GM23338 (cell line): ENCODE measurements at regions not wholly inside any gene's neighbourhood (a gene's known extent, or its start where the extent isn't known, plus 50 kb on each side); places are given as distances from the start of the nearest gene placed in this dataset.

Experiments used
- ATAC-seq: fragments of 200-7000 bp; cut with Tn5 transposase; 3 replicates; pipeline ENCODE4 v1.9.1; 2020
- DNase-seq: peaks from one replicate; pipeline ENCODE4 v3.0.0-alpha.2; 2015; ENCODE audit warnings: low spot score
- H2AFZ ChIP-seq: fragments of 200-600 bp; sonication (generic); 2 replicates; pipeline ENCODE4 v1.8.0; 2016; ENCODE audit warnings: antibody characterized with exemption, mild to moderate bottlenecking, moderate library complexity
- H3F3A ChIP-seq: fragments of 200-600 bp; sonication (generic); replicated peaks from 2 replicates; pipeline ENCODE4 v1.8.0; 2017; ENCODE audit warnings: antibody characterized with exemption, mixed run types, low read depth
- H3K27ac ChIP-seq: fragments of 200-600 bp; sonication (generic); 2 replicates; pipeline ENCODE4 v1.6.1; 2016; ENCODE audit warnings: low read depth
- H3K27me3 ChIP-seq: fragments of 200-600 bp; sonication (generic); 2 replicates; pipeline ENCODE4 v1.8.0; 2016; ENCODE audit warnings: mild to moderate bottlenecking, mixed run types, moderate library complexity; ENCODE audit not compliant: insufficient read depth
- H3K36me3 ChIP-seq: fragments of 200-600 bp; sonication (generic); 2 replicates; pipeline ENCODE4 v1.8.0; 2016; ENCODE audit warnings: mild to moderate bottlenecking; ENCODE audit not compliant: insufficient read depth
- H3K4me1 ChIP-seq: fragments of 200-600 bp; sonication (generic); 2 replicates; pipeline ENCODE4 v1.8.0; 2016; ENCODE audit warnings: mild to moderate bottlenecking, moderate library complexity; ENCODE audit not compliant: insufficient read depth
- H3K4me2 ChIP-seq: fragments of 200-600 bp; sonication (generic); 2 replicates; pipeline ENCODE4 v1.7.1; 2017; ENCODE audit warnings: mixed run types
- H3K4me3 ChIP-seq: fragments of 200-600 bp; sonication (generic); 2 replicates; pipeline ENCODE4 v1.6.1; 2016; ENCODE audit warnings: mixed run types
- H3K79me2 ChIP-seq: fragments of 200-600 bp; sonication (generic); replicated peaks from 2 replicates; pipeline ENCODE4 v1.8.0; 2017; ENCODE audit warnings: mild to moderate bottlenecking; ENCODE audit not compliant: insufficient read depth
- H3K9me2 ChIP-seq: fragments of 200-600 bp; sonication (generic); 2 replicates; pipeline ENCODE4 v1.8.0; 2017; ENCODE audit not compliant: insufficient read depth
- H4K20me1 ChIP-seq: fragments of 200-600 bp; sonication (generic); replicated peaks from 2 replicates; pipeline ENCODE4 v1.8.0; 2017; ENCODE audit warnings: mild to moderate bottlenecking; ENCODE audit not compliant: insufficient read depth
- H3K27ac Mint-ChIP-seq: 2 replicates; pipeline ENCODE4 v1.8.0; 2020; ENCODE audit warnings: inconsistent platforms, mild to moderate bottlenecking, moderate library complexity, mixed read lengths
- H3K27me3 Mint-ChIP-seq: 3 replicates; pipeline ENCODE4 v1.8.0; 2022; ENCODE audit warnings: low read depth, mild to moderate bottlenecking, moderate library complexity, mixed read lengths, inconsistent platforms; ENCODE audit not compliant: insufficient read depth, poor library complexity
- H3K36me3 Mint-ChIP-seq: 3 replicates; pipeline ENCODE4 v1.8.0; 2021; ENCODE audit warnings: low read depth, mild to moderate bottlenecking, inconsistent platforms, moderate library complexity, mixed read lengths
- H3K4me1 Mint-ChIP-seq: 3 replicates; pipeline ENCODE4 v1.8.0; 2020; ENCODE audit warnings: mild to moderate bottlenecking, inconsistent platforms, mixed read lengths
- H3K4me3 Mint-ChIP-seq: 3 replicates; pipeline ENCODE4 v1.8.0; 2021; ENCODE audit warnings: moderate library complexity, mild to moderate bottlenecking, inconsistent platforms, mixed read lengths
- H3K9me3 Mint-ChIP-seq: 3 replicates; pipeline ENCODE4 v1.8.0; 2020; ENCODE audit warnings: moderate library complexity, mild to moderate bottlenecking, inconsistent platforms, mixed read lengths
- CREB1 ChIP-seq: fragments of 250-450 bp; sonication (Bioruptor Pico); IDR thresholded peaks from 2 replicates; pipeline ENCODE4 v1.5.0; 2020; ENCODE audit warnings: low read depth, mild to moderate bottlenecking, moderate library complexity
- CTCF ChIP-seq, 2 experiments: fragments of 200-600 bp in 1 of 2; sonication (generic) in 1 of 2; conservative IDR thresholded peaks; 2 replicates each; pipeline versions ENCODE4 v1.5.1 to v1.6.1; 2016 to 2017; ENCODE audit warnings: antibody characterized with exemption in 2 of 2, low read depth in 2 of 2, mild to moderate bottlenecking in 2 of 2, moderate library complexity in 1 of 2
- ETS1 ChIP-seq: IDR thresholded peaks from 2 replicates; pipeline ENCODE4 v1.6.1; 2016; ENCODE audit warnings: antibody characterized with exemption
- EZH2 ChIP-seq: fragments of 200-600 bp; sonication (generic); IDR thresholded peaks from one replicate; pipeline ENCODE4 v1.8.0; 2017; ENCODE audit warnings: antibody characterized with exemption, mild to moderate bottlenecking, low read depth; ENCODE audit not compliant: unreplicated experiment
- EZH2phosphoT487 ChIP-seq: fragments of 200-600 bp; sonication (generic); IDR thresholded peaks from one replicate; pipeline ENCODE4 v1.8.1; 2018; ENCODE audit warnings: antibody characterized with exemption; ENCODE audit not compliant: unreplicated experiment
- JUNB ChIP-seq: IDR thresholded peaks from one replicate; pipeline ENCODE4 v1.6.1; 2016; ENCODE audit warnings: antibody characterized with exemption; ENCODE audit not compliant: unreplicated experiment
- NANOG ChIP-seq: IDR thresholded peaks from 2 replicates; pipeline ENCODE4 v1.6.1; 2016; ENCODE audit warnings: antibody characterized with exemption, borderline replicate concordance
- POLR2AphosphoS5 ChIP-seq: IDR thresholded peaks from 2 replicates; pipeline ENCODE4 v1.6.1; 2016; ENCODE audit warnings: antibody characterized with exemption, low read depth
- REST ChIP-seq: IDR thresholded peaks from one replicate; pipeline ENCODE4 v1.6.1; 2018; ENCODE audit warnings: antibody characterized with exemption; ENCODE audit not compliant: unreplicated experiment
- STAT1 ChIP-seq: IDR thresholded peaks from one replicate; pipeline ENCODE4 v1.6.1; 2016; ENCODE audit warnings: antibody characterized with exemption; ENCODE audit not compliant: unreplicated experiment
- ZNF114 ChIP-seq: fragments of 250-450 bp; sonication (Bioruptor Pico); IDR thresholded peaks from 2 replicates; pipeline ENCODE4 v1.5.0; 2020; ENCODE audit warnings: mild to moderate bottlenecking, moderate library complexity
- ZNF331 ChIP-seq: fragments of 250-450 bp; sonication (Bioruptor Pico); IDR thresholded peaks from 2 replicates; pipeline ENCODE4 v1.5.0; 2020; ENCODE audit warnings: low read depth, mild to moderate bottlenecking, moderate library complexity
- ZNF462 ChIP-seq: fragments of 250-450 bp; sonication (Bioruptor Pico); IDR thresholded peaks from 2 replicates; pipeline ENCODE4 v1.5.0; 2020; ENCODE audit warnings: mild to moderate bottlenecking, moderate library complexity

- Histone ChIP-seq H3K36me3 (no peaks in the 10 kb centered on the region), H4K20me1 (no peaks in the 10 kb centered on the region), H3K4me2 (no peak overlapping the region), H3K79me2 (no peaks in the 10 kb centered on the region), H3F3A (no peaks in the 10 kb centered on the region), H3K27ac (no peak overlapping the region), H3K4me1 (peaks cover 8% of the 10 kb centered on the region; the same call in 1 of the 2 replicates), H3K9me2 (no peaks in the 10 kb centered on the region), H3K27me3 (no peaks in the 10 kb centered on the region), H2AFZ (no peak overlapping the region), H3K4me3 (no peak overlapping the region)
- ATAC-seq (no peak), DNase-seq (no peak)
- Mint-ChIP-seq H3K9me3 (no peaks in the 10 kb centered on the region), H3K36me3 (no peaks in the 10 kb centered on the region), H3K4me3 (no peak overlapping the region), H3K27me3 (peaks cover 12% of the 10 kb centered on the region), H3K4me1 (peaks cover 32% of the 10 kb centered on the region), H3K27ac (no peak overlapping the region)
- TF ChIP-seq EZH2phosphoT487 (no peak), POLR2AphosphoS5 (no peak), ETS1 (no peak), EZH2 (no peak), CREB1 (CRISPR knock-in tag) (no peak), ZNF114 (CRISPR knock-in tag) (no peak), ZNF331 (CRISPR knock-in tag) (no peak), ZNF462 (CRISPR knock-in tag) (no peak), JUNB (no peak), REST (no peak), CTCF (conservative IDR thresholded peaks at IDR 0.05; ENCODE audit: low read depth in 2 of 2) (no peak), NANOG (no peak), STAT1 (no peak)
Measured at GRCh38 chr2:9762941-9763340, 80.3 kb upstream of the TAF1B start.
